IMR-90 (cell line): ENCODE measurements at regions not wholly inside any gene's neighbourhood (a gene's known extent, or its start where the extent isn't known, plus 50 kb on each side); places are given as distances from the start of the nearest gene placed in this dataset.

Source experiments
- ATAC-seq: fragments of 200-7000 bp; cut with Tn5 transposase; 2 replicates; pipeline ENCODE4 v1.9.1; 2020; ENCODE audit warnings: low read depth, mild to moderate bottlenecking, moderate library complexity
- BruUV-seq: library from RNA; stranded (reverse); fragments of 400-500 nt; replicated peaks from 2 replicates; lab custom pipeline; 2021; lab: Mats Ljungman, UMichigan
- CTCF ChIA-PET: fragments of 300-600 bp; formaldehyde crosslinking; extraction: SDS; loops from one replicate; lab custom pipeline; 2021; ENCODE audit warnings: antibody characterized with exemption; lab: Yijun Ruan, JAX
- POLR2A ChIA-PET: fragments of 300-600 bp; sonication (Branson Sonifier 250); formaldehyde crosslinking; loops from one replicate; lab custom pipeline; 2022; ENCODE audit warnings: antibody characterized with exemption; ENCODE audit not compliant: unreplicated experiment; lab: Charles Lee
- DNase-seq: peaks from one replicate; pipeline ENCODE4 v3.0.0; 2013
- H2AFZ ChIP-seq: replicated peaks from 2 replicates; pipeline ENCODE3; 2013; ENCODE audit warnings: low read length, mild to moderate bottlenecking; ENCODE audit not compliant: poor library complexity
- H2AK5ac ChIP-seq: 2 replicates; pipeline ENCODE4 v1.6.1; 2013; ENCODE audit warnings: low read depth, low read length, inconsistent platforms
- H2AK9ac ChIP-seq: replicated peaks from 2 replicates; pipeline ENCODE3; 2013; ENCODE audit warnings: mild to moderate bottlenecking, low read depth, low read length, moderate library complexity; ENCODE audit not compliant: poor library complexity
- H2BK120ac ChIP-seq: 2 replicates; pipeline ENCODE4 v1.6.1; 2013; ENCODE audit warnings: low read depth, low read length, inconsistent platforms
- H2BK15ac ChIP-seq: 3 replicates; pipeline ENCODE4 v1.6.1; 2013; ENCODE audit warnings: low read depth, low read length, inconsistent platforms
- H2BK20ac ChIP-seq: 2 replicates; pipeline ENCODE4 v1.6.1; 2013; ENCODE audit warnings: low read depth, mild to moderate bottlenecking, inconsistent platforms, low read length, moderate library complexity
- H2BK5ac ChIP-seq: 2 replicates; pipeline ENCODE4 v1.6.1; 2013; ENCODE audit warnings: mild to moderate bottlenecking, low read depth, low read length, inconsistent platforms; ENCODE audit not compliant: poor library complexity, severe bottlenecking
- H3K14ac ChIP-seq: replicated peaks from 2 replicates; pipeline ENCODE4 v1.6.1; 2013; ENCODE audit warnings: low read depth, low read length, inconsistent platforms
- H3K18ac ChIP-seq: 2 replicates; pipeline ENCODE4 v1.6.1; 2013; ENCODE audit warnings: low read depth, low read length, control low read depth
- H3K23ac ChIP-seq: 2 replicates; pipeline ENCODE4 v1.6.1; 2013; ENCODE audit warnings: low read depth, low read length, inconsistent platforms
- H3K27ac ChIP-seq: 2 replicates; pipeline ENCODE4 v1.5.1; 2013; ENCODE audit warnings: mild to moderate bottlenecking, control low read depth, low read length; ENCODE audit not compliant: insufficient read depth
- H3K27me3 ChIP-seq: 2 replicates; pipeline ENCODE4 v1.6.1; 2013; ENCODE audit warnings: low read length; ENCODE audit not compliant: control insufficient read depth, insufficient read depth
- H3K36me3 ChIP-seq: 2 replicates; pipeline ENCODE4 v1.6.1; 2013; ENCODE audit warnings: low read length, mixed read lengths; ENCODE audit not compliant: control insufficient read depth, insufficient read depth
- H3K4ac ChIP-seq: 2 replicates; pipeline ENCODE4 v1.6.1; 2013; ENCODE audit warnings: low read depth, low read length, inconsistent platforms
- H3K4me1 ChIP-seq: 2 replicates; pipeline ENCODE4 v1.6.1; 2013; ENCODE audit warnings: low read length, mixed read lengths; ENCODE audit not compliant: control insufficient read depth, insufficient read depth
- H3K4me2 ChIP-seq: 2 replicates; pipeline ENCODE4 v1.6.1; 2013; ENCODE audit warnings: low read depth, mild to moderate bottlenecking, control low read depth, low read length, moderate library complexity
- H3K4me3 ChIP-seq: 2 replicates; pipeline ENCODE4 v1.5.1; 2013; ENCODE audit warnings: low read depth, mild to moderate bottlenecking, control low read depth, low read length, moderate library complexity; ENCODE audit not compliant: insufficient read depth
- H3K56ac ChIP-seq: 2 replicates; pipeline ENCODE4 v1.6.1; 2013; ENCODE audit warnings: low read length, inconsistent platforms; ENCODE audit not compliant: insufficient read depth; ENCODE audit errors: extremely low read depth
- H3K79me1 ChIP-seq, 2 experiments: 2 replicates each; pipeline ENCODE4 v1.6.1; 2013; ENCODE audit warnings: low read length in 2 of 2, inconsistent platforms in 1 of 2, low read depth in 1 of 2
- H3K9ac ChIP-seq: 2 replicates; pipeline ENCODE4 v1.6.1; 2013; ENCODE audit warnings: low read depth, low read length, control low read depth
- H3K9me1 ChIP-seq: 2 replicates; pipeline ENCODE4 v1.6.1; 2013; ENCODE audit warnings: low read length, inconsistent platforms; ENCODE audit not compliant: insufficient read depth
- H3K9me3 ChIP-seq: 2 replicates; pipeline ENCODE4 v1.6.1; 2013; ENCODE audit warnings: low read length; ENCODE audit not compliant: control insufficient read depth, insufficient read depth
- H4K20me1 ChIP-seq: 2 replicates; pipeline ENCODE4 v1.6.1; 2013; ENCODE audit warnings: low read length, inconsistent platforms; ENCODE audit not compliant: insufficient read depth
- H4K5ac ChIP-seq: 2 replicates; pipeline ENCODE4 v1.6.1; 2013; ENCODE audit warnings: mild to moderate bottlenecking, low read depth, low read length, control low read depth
- H4K8ac ChIP-seq, 2 experiments: 2 replicates each; pipeline ENCODE4 v1.6.1; 2013; ENCODE audit warnings: low read depth in 2 of 2, low read length in 2 of 2, control low read depth in 1 of 2, inconsistent platforms in 1 of 2
- H4K91ac ChIP-seq: 2 replicates; pipeline ENCODE4 v1.6.1; 2013; ENCODE audit warnings: low read depth, low read length, inconsistent platforms; ENCODE audit not compliant: insufficient read depth
- MXI1 ChIP-seq: IDR thresholded peaks from 2 replicates; pipeline ENCODE4 v1.6.1; 2012; ENCODE audit warnings: low read depth, mild to moderate bottlenecking, low read length, moderate library complexity, borderline replicate concordance
- RAD21 ChIP-seq: IDR thresholded peaks from 2 replicates; pipeline ENCODE4 v1.6.1; 2012; ENCODE audit warnings: low read length, improper control_type of control experiment
- SMC3 ChIP-seq: fragments of 150-350 bp; IDR thresholded peaks from 2 replicates; pipeline ENCODE4 v1.6.1; 2016; ENCODE audit warnings: low read depth, mild to moderate bottlenecking, antibody characterized with exemption, low read length, moderate library complexity
- WGBS, 2 experiments: methylation state at CpG; one replicate each; pipeline versions ENCODE4 v1.1.5 to v1.1.7; 2013; ENCODE audit warnings: missing lambda C conversion rate in 2 of 2; ENCODE audit not compliant: insufficient read length in 1 of 2; ENCODE audit errors: extremely low coverage in 2 of 2; 5-methylcytosine and 5-hydroxymethylcytosine counted together
- dilution Hi-C: fragments of 300-500 bp; cut with HindIII; formaldehyde crosslinking; loops from one replicate; pipeline ENCODE4 v1.14.3; 2018; ENCODE audit warnings: low sequenced_read_pairs; ENCODE audit not compliant: unreplicated experiment
- in situ Hi-C: fragments of 300-500 bp; cut with MboI; formaldehyde crosslinking; loops from 3 replicates; pipeline ENCODE4 v1.14.3; 2019; ENCODE audit warnings: low sequenced_read_pairs, inconsistent platforms, mixed read lengths
- intact Hi-C: fragments of 100-400 bp; cut with micrococcal nuclease; formaldehyde crosslinking; loops from 2 replicates; pipeline ENCODE4 v1.10.0; 2022
- TF ChIP-seq, protein P1 (sequence below): conservative IDR thresholded peaks from 2 replicates; pipeline ENCODE4 v1.5.1; 2012; ENCODE audit warnings: mild to moderate bottlenecking, low read depth, low read length, improper control_type of control experiment
- TF ChIP-seq, protein P2 (sequence below): fragments of 150-350 bp; IDR thresholded peaks from 2 replicates; pipeline ENCODE4 v1.6.1; 2016; ENCODE audit warnings: low read depth, mild to moderate bottlenecking, low read length, moderate library complexity, borderline replicate concordance

GRCh38 chr5:125835293-125836172, 587.7 kb upstream of the GRAMD2B start:
- DNase-seq: peak; percentile 40
- ATAC-seq: peak; percentile 61; the same call in 1 of the 2 replicates
- dilution Hi-C loops: no loop called here

More at GRCh38 chr5:125835293-125836172, 587.7 kb upstream of the GRAMD2B start:
- Histone ChIP-seq H2BK120ac (no peak overlapping the region), H2BK20ac (no peak overlapping the region), H3K9me1 (no peaks in the 10 kb centered on the region), H3K4me1 (no peaks in the 10 kb centered on the region), H3K79me1 (no peaks in the 10 kb centered on the region), H4K8ac (no peak overlapping the region), H2AK9ac (no peak overlapping the region), H3K27me3 (no peaks in the 10 kb centered on the region; the same call in 1 of the 2 replicates), H4K91ac (no peak overlapping the region), H3K14ac (no peak overlapping the region), H3K18ac (no peak overlapping the region), H2BK5ac (no peak overlapping the region), H3K9ac (no peak overlapping the region), H2AK5ac (no peak overlapping the region), H4K20me1 (no peaks in the 10 kb centered on the region), H3K23ac (no peak overlapping the region), H3K9me3 (no peaks in the 10 kb centered on the region), H3K27ac (no peak overlapping the region), H3K4me3 (no peak overlapping the region), H3K56ac (no peak overlapping the region), H3K36me3 (no peaks in the 10 kb centered on the region), H4K5ac (no peak overlapping the region), H3K4me2 (no peak overlapping the region), H3K4ac (no peak overlapping the region), H2BK15ac (no peak overlapping the region), H2AFZ (no peak overlapping the region)
- TF ChIP-seq, protein P1, sequence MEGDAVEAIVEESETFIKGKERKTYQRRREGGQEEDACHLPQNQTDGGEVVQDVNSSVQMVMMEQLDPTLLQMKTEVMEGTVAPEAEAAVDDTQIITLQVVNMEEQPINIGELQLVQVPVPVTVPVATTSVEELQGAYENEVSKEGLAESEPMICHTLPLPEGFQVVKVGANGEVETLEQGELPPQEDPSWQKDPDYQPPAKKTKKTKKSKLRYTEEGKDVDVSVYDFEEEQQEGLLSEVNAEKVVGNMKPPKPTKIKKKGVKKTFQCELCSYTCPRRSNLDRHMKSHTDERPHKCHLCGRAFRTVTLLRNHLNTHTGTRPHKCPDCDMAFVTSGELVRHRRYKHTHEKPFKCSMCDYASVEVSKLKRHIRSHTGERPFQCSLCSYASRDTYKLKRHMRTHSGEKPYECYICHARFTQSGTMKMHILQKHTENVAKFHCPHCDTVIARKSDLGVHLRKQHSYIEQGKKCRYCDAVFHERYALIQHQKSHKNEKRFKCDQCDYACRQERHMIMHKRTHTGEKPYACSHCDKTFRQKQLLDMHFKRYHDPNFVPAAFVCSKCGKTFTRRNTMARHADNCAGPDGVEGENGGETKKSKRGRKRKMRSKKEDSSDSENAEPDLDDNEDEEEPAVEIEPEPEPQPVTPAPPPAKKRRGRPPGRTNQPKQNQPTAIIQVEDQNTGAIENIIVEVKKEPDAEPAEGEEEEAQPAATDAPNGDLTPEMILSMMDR: peak; percentile 46
- no peak for TF ChIP-seq MXI1
- peak; percentile 65 for TF ChIP-seq RAD21
- TF ChIP-seq SMC3: peak; percentile 29; the same call in 1 of the 2 replicates
- TF ChIP-seq, protein P2, sequence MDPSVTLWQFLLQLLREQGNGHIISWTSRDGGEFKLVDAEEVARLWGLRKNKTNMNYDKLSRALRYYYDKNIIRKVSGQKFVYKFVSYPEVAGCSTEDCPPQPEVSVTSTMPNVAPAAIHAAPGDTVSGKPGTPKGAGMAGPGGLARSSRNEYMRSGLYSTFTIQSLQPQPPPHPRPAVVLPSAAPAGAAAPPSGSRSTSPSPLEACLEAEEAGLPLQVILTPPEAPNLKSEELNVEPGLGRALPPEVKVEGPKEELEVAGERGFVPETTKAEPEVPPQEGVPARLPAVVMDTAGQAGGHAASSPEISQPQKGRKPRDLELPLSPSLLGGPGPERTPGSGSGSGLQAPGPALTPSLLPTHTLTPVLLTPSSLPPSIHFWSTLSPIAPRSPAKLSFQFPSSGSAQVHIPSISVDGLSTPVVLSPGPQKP: no peak
- ChIA-PET CTCF (interaction anchor here (0.5 to 1.2 kb wide), 7 partner anchors 11 to 1200 kb away, joined by 3 to 6 read pairs (median 4); partner anchors contain the start of gene ZNF608), POLR2A (interaction anchor here (0.6 kb wide), 1 partner anchor 57 kb away, joined by 7 read pairs; no protein-coding TSS in a partner anchor)
- no CpG with 5 or more reads among the region's 11 CpGs for WGBS, 2 experiments
- no TSS peak for BruUV-seq
- intact Hi-C loops: loop anchor here (2.0 to 5.0 kb wide), 2 partner anchors 423 to 1089 kb away; partner anchors contain the start of gene ZNF608
- in situ Hi-C loops: no loop called here
